Mesothelial cell of epicardium (in vitro differentiated cells): ENCODE measurements at regions not wholly inside any gene's neighbourhood (a gene's known extent, or its start where the extent isn't known, plus 50 kb on each side); places are given as distances from the start of the nearest gene placed in this dataset.
"Not testable (repeated sequence)": the region's sequence is repeated elsewhere in the genome, so short reads cannot be mapped to it uniquely, and the experiment has no call there.

Experiments used
- DNase-seq, 2 experiments: peaks; one replicate each; pipeline ENCODE4 v3.0.0; 2021; ENCODE audit warnings: low spot score in 2 of 2; ENCODE audit not compliant: unreplicated experiment in 2 of 2
- H3K27ac Mint-ChIP-seq: 2 replicates; pipeline ENCODE4 v1.8.0; 2021; ENCODE audit warnings: mixed read lengths
- H3K27me3 Mint-ChIP-seq: 2 replicates; pipeline ENCODE4 v1.8.0; 2021; ENCODE audit warnings: low read depth, mixed read lengths
- H3K36me3 Mint-ChIP-seq: 2 replicates; pipeline ENCODE4 v1.8.0; 2021; ENCODE audit warnings: mixed read lengths
- H3K4me1 Mint-ChIP-seq: 2 replicates; pipeline ENCODE4 v1.8.0; 2021; ENCODE audit warnings: mixed read lengths
- H3K4me3 Mint-ChIP-seq: 2 replicates; pipeline ENCODE4 v1.8.0; 2021; ENCODE audit warnings: mild to moderate bottlenecking, moderate library complexity, mixed read lengths
- H3K9me3 Mint-ChIP-seq: 2 replicates; pipeline ENCODE4 v1.8.0; 2021; ENCODE audit warnings: mixed read lengths
- CTCF ChIP-seq: fragments of 200-600 bp; sonication (generic); IDR thresholded peaks from one replicate; pipeline ENCODE4 v1.5.0; 2021; ENCODE audit warnings: antibody characterized with exemption; ENCODE audit not compliant: unreplicated experiment

- TF ChIP-seq CTCF: no peak
- Mint-ChIP-seq H3K4me1 (peaks cover 5% of the 10 kb centered on the region), H3K27ac (no peak overlapping the region), H3K4me3 (no peak overlapping the region), H3K27me3 (no peaks in the 10 kb centered on the region), H3K9me3 (peaks cover 25% of the 10 kb centered on the region), H3K36me3 (peaks cover 6% of the 10 kb centered on the region)
- no peak for DNase-seq
Measured at GRCh38 chr3:189375532-189375931, 203.8 kb downstream of the TPRG1 start.

- DNase-seq: no peak
- no peak for TF ChIP-seq CTCF
- peaks cover 4% of the 10 kb centered on the region for H3K36me3 Mint-ChIP-seq
- H3K27me3 Mint-ChIP-seq: no peaks in the 10 kb centered on the region
- peaks cover 16% of the 10 kb centered on the region for H3K4me1 Mint-ChIP-seq
- peak overlapping the region; percentile 85 for H3K27ac Mint-ChIP-seq
- H3K9me3 Mint-ChIP-seq: peaks cover 13% of the 10 kb centered on the region
- H3K4me3 Mint-ChIP-seq: no peak overlapping the region
Measured at GRCh38 chr3:189383630-189384029, 211.9 kb downstream of the TPRG1 start.

GRCh38 chr3:189385880-189386279 lies 214.1 kb downstream of the TPRG1 start:
- Mint-ChIP-seq H3K9me3 (peaks cover 12% of the 10 kb centered on the region), H3K4me1 (peaks cover 16% of the 10 kb centered on the region)
- H3K27me3 Mint-ChIP-seq, H3K4me3 Mint-ChIP-seq, DNase-seq, H3K27ac Mint-ChIP-seq, H3K36me3 Mint-ChIP-seq: not testable (repeated sequence)

- Mint-ChIP-seq H3K36me3 (peaks cover 3% of the 10 kb centered on the region), H3K4me3 (no peak overlapping the region), H3K4me1 (peaks cover 16% of the 10 kb centered on the region), H3K9me3 (peaks cover 11% of the 10 kb centered on the region), H3K27me3 (no peaks in the 10 kb centered on the region), H3K27ac (no peak overlapping the region)
- DNase-seq: no peak
- no peak for TF ChIP-seq CTCF
Measured at GRCh38 chr3:189386739-189387138, 215.0 kb downstream of the TPRG1 start.

GRCh38 chr3:189389346-189389745 lies 217.6 kb downstream of the TPRG1 start:
- Mint-ChIP-seq H3K27me3 (no peaks in the 10 kb centered on the region), H3K36me3 (no peaks in the 10 kb centered on the region), H3K4me3 (no peak overlapping the region), H3K27ac (no peak overlapping the region), H3K4me1 (peaks cover 14% of the 10 kb centered on the region), H3K9me3 (peaks cover 4% of the 10 kb centered on the region)
- TF ChIP-seq CTCF: no peak
- no peak for DNase-seq

- H3K27ac Mint-ChIP-seq: no peak overlapping the region
- no peak for DNase-seq
- H3K4me1 Mint-ChIP-seq: peaks cover 15% of the 10 kb centered on the region
- TF ChIP-seq CTCF: no peak
- no peaks in the 10 kb centered on the region for H3K27me3 Mint-ChIP-seq
- H3K36me3 Mint-ChIP-seq: peaks cover 2% of the 10 kb centered on the region
- no peak overlapping the region for H3K4me3 Mint-ChIP-seq
- peaks cover 8% of the 10 kb centered on the region for H3K9me3 Mint-ChIP-seq
Measured at GRCh38 chr3:189393598-189393997, 221.8 kb downstream of the TPRG1 start.
